Endodermal cell (in vitro differentiated cells): ENCODE measurements at regions not wholly inside any gene's neighbourhood (a gene's known extent, or its start where the extent isn't known, plus 50 kb on each side); places are given as distances from the start of the nearest gene placed in this dataset.

Source experiments
- DNase-seq: peaks from one replicate; pipeline ENCODE4 v3.0.0-alpha.2; 2017
- H3K27ac ChIP-seq: 2 replicates; pipeline ENCODE4 v1.5.1; 2013; ENCODE audit warnings: mild to moderate bottlenecking, low read depth, low read length, moderate library complexity
- H3K27me3 ChIP-seq: 2 replicates; pipeline ENCODE4 v1.6.1; 2013; ENCODE audit warnings: mild to moderate bottlenecking, low read length, moderate library complexity; ENCODE audit not compliant: insufficient read depth, control insufficient read depth, poor library complexity, severe bottlenecking
- H3K36me3 ChIP-seq: 2 replicates; pipeline ENCODE4 v1.7.0; 2013; ENCODE audit warnings: mild to moderate bottlenecking, low read length, moderate library complexity; ENCODE audit not compliant: control insufficient read depth, insufficient read depth
- H3K4me1 ChIP-seq: one replicate; pipeline ENCODE4 v1.7.0; 2013; ENCODE audit warnings: low read length; ENCODE audit not compliant: control insufficient read depth, insufficient read depth
- H3K4me3 ChIP-seq: 2 replicates; pipeline ENCODE4 v1.5.1; 2013; ENCODE audit warnings: mild to moderate bottlenecking, low read length, moderate library complexity
- H3K9ac ChIP-seq: 2 replicates; pipeline ENCODE4 v1.6.1; 2013; ENCODE audit warnings: mild to moderate bottlenecking, low read length, moderate library complexity; ENCODE audit not compliant: poor library complexity, severe bottlenecking; ENCODE audit errors: extremely low read depth
- H3K9me3 ChIP-seq: 2 replicates; pipeline ENCODE4 v1.6.1; 2013; ENCODE audit warnings: mild to moderate bottlenecking, low read length, moderate library complexity; ENCODE audit not compliant: control insufficient read depth
- H3K27ac Mint-ChIP-seq: 2 replicates; pipeline ENCODE4 v1.8.0; 2020; ENCODE audit warnings: mixed read lengths
- H3K27me3 Mint-ChIP-seq: 2 replicates; pipeline ENCODE4 v1.8.0; 2021; ENCODE audit warnings: mild to moderate bottlenecking, mixed read lengths; ENCODE audit not compliant: insufficient read depth
- H3K36me3 Mint-ChIP-seq: 2 replicates; pipeline ENCODE4 v1.8.0; 2020; ENCODE audit warnings: low read depth, mixed read lengths
- H3K4me1 Mint-ChIP-seq: 2 replicates; pipeline ENCODE4 v1.8.0; 2020; ENCODE audit warnings: mixed read lengths
- H3K4me3 Mint-ChIP-seq: 2 replicates; pipeline ENCODE4 v1.8.0; 2020; ENCODE audit warnings: mild to moderate bottlenecking, moderate library complexity, mixed read lengths
- H3K9me3 Mint-ChIP-seq: 2 replicates; pipeline ENCODE4 v1.8.0; 2020; ENCODE audit warnings: mild to moderate bottlenecking, mixed read lengths
- CTCF ChIP-seq: fragments of 200-600 bp; sonication (generic); conservative IDR thresholded peaks from 2 replicates; pipeline ENCODE4 v1.5.0; 2021; ENCODE audit warnings: antibody characterized with exemption, mild to moderate bottlenecking
- WGBS, 2 experiments: methylation state at CpG; one replicate each; pipeline versions ENCODE4 v1.1.5 to v1.1.7; 2013; ENCODE audit warnings: missing lambda C conversion rate in 2 of 2, mixed read lengths in 1 of 2; ENCODE audit not compliant: insufficient coverage in 1 of 2, insufficient read length in 1 of 2; 5-methylcytosine and 5-hydroxymethylcytosine counted together

- no peak overlapping the region for H3K4me3 Mint-ChIP-seq
- H3K27ac Mint-ChIP-seq = no peak overlapping the region
- H3K4me1 ChIP-seq = peaks cover 3% of the 10 kb centered on the region
- no peak for DNase-seq
- H3K9me3 ChIP-seq = no peaks in the 10 kb centered on the region
- no peaks in the 10 kb centered on the region for H3K27me3 Mint-ChIP-seq
- H3K36me3 Mint-ChIP-seq = no peaks in the 10 kb centered on the region
- 91 to 100% methylated on average over 2 to 6 of the region's 6 CpGs for WGBS, 2 experiments
- H3K27me3 ChIP-seq = no peaks in the 10 kb centered on the region
- no peaks in the 10 kb centered on the region for H3K4me1 Mint-ChIP-seq
- no peak for TF ChIP-seq CTCF
- H3K9ac ChIP-seq = no peak overlapping the region
- H3K36me3 ChIP-seq = no peaks in the 10 kb centered on the region
- no peak overlapping the region for H3K4me3 ChIP-seq
- H3K27ac ChIP-seq = no peak overlapping the region
- H3K9me3 Mint-ChIP-seq = no peaks in the 10 kb centered on the region
These were observed 262.3 kb downstream of the RWDD3 start for GRCh38 chr1:95496307-95496706.

GRCh38 chr1:95496773-95497172, 262.8 kb downstream of the RWDD3 start:
- TF ChIP-seq CTCF = no peak
- no peaks in the 10 kb centered on the region for H3K27me3 Mint-ChIP-seq
- Histone ChIP-seq H3K27ac (peak overlapping the region; percentile 35), H3K36me3 (no peaks in the 10 kb centered on the region), H3K4me1 (peaks cover 3% of the 10 kb centered on the region), H3K27me3 (no peaks in the 10 kb centered on the region), H3K9ac (no peak overlapping the region), H3K9me3 (no peaks in the 10 kb centered on the region), H3K4me3 (no peak overlapping the region)
- H3K9me3 Mint-ChIP-seq = no peaks in the 10 kb centered on the region
- no peak overlapping the region for H3K4me3 Mint-ChIP-seq
- no peak for DNase-seq
- no peak overlapping the region for H3K27ac Mint-ChIP-seq
- WGBS, 2 experiments = 89 to 90% methylated on average over 6 of the region's 6 CpGs
- H3K36me3 Mint-ChIP-seq = no peaks in the 10 kb centered on the region
- H3K4me1 Mint-ChIP-seq = no peaks in the 10 kb centered on the region

GRCh38 chr1:95497566-95497965, 263.6 kb downstream of the RWDD3 start:
- H3K9me3 Mint-ChIP-seq = no peaks in the 10 kb centered on the region
- Histone ChIP-seq H3K27ac (no peak overlapping the region), H3K4me3 (no peak overlapping the region), H3K27me3 (no peaks in the 10 kb centered on the region), H3K9ac (no peak overlapping the region), H3K36me3 (no peaks in the 10 kb centered on the region), H3K4me1 (peaks cover 3% of the 10 kb centered on the region), H3K9me3 (no peaks in the 10 kb centered on the region)
- 94 to 95% methylated on average over 4 of the region's 4 CpGs for WGBS, 2 experiments
- no peak for TF ChIP-seq CTCF
- H3K4me3 Mint-ChIP-seq = no peak overlapping the region
- H3K27me3 Mint-ChIP-seq = no peaks in the 10 kb centered on the region
- DNase-seq = no peak
- H3K36me3 Mint-ChIP-seq = no peaks in the 10 kb centered on the region
- H3K4me1 Mint-ChIP-seq = no peaks in the 10 kb centered on the region
- H3K27ac Mint-ChIP-seq = no peak overlapping the region
